Vagina (tissue), 2 donors: ENCODE measurements at regions not wholly inside any gene's neighbourhood (a gene's known extent, or its start where the extent isn't known, plus 50 kb on each side); places are given as distances from the start of the nearest gene placed in this dataset.

Experiments
- CTCF ChIP-seq, 3 experiments: fragments of 450-650 bp in 2 of 3; fragments of 200-600 bp in 1 of 3; sonication (generic) in 1 of 3; IDR thresholded peaks; one replicate each; pipeline ENCODE4 v1.5.1; 2017 to 2019; ENCODE audit warnings: antibody characterized with exemption in 3 of 3, mild to moderate bottlenecking in 2 of 3, moderate library complexity in 2 of 3
- POLR2A ChIP-seq, 2 donors: fragments of 450-650 bp; IDR thresholded peaks; one replicate each; pipeline ENCODE4 v1.6.1; 2017; ENCODE audit warnings: antibody characterized with exemption in 2 of 2, mild to moderate bottlenecking in 2 of 2, moderate library complexity in 2 of 2
- POLR2AphosphoS5 ChIP-seq, 2 donors: sonication (generic); formaldehyde crosslinking; IDR thresholded peaks; one replicate each; pipeline ENCODE4 v1.9.0; 2017; ENCODE audit warnings: antibody characterized with exemption in 2 of 2, mild to moderate bottlenecking in 2 of 2, low read depth in 1 of 2; ENCODE audit not compliant: insufficient read depth in 1 of 2

- TF ChIP-seq POLR2A (IDR thresholded peaks at IDR 0.05): no peak
- no peak for TF ChIP-seq CTCF (IDR thresholded peaks at IDR 0.05)
- TF ChIP-seq POLR2AphosphoS5 (IDR thresholded peaks at IDR 0.05; ENCODE audit: insufficient read depth in 1 of 2, low read depth in 1 of 2): no peak
Measured at GRCh38 chr3:187906416-187906815, 161.1 kb upstream of the BCL6 start.
